ENCODE measurements at regions not wholly inside any gene's neighbourhood (a gene's known extent, or its start where the extent isn't known, plus 50 kb on each side); places are given as distances from the start of the nearest gene placed in this dataset.

DNA sequence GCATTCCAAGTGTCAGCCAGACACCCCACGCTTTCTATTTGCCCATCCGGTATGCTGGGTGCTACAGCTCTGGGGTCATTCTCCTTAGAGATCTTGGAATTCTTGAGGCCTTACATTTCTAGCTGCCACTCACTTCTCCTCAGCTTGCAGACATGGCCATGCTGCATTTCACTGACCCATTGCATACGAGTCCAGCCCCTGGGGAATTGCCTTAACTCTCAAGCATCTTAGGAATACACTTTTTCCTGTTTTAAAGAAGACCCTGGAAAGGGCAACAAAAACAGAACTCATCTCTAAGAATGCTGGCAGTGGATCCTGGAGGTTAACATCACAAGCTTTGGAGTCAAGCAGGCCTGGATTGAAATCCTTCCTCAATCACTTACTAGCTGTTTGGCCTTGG lies 122.0 kb upstream of the LNX1 start:
- H3K4me3 ChIP-seq (replicated peaks; ENCODE audit: low read depth, low read length), result no peak overlapping the region
- DNase-seq (ENCODE audit: extremely low read depth, low read depth), result no peak
- TF ChIP-seq, protein P1, sequence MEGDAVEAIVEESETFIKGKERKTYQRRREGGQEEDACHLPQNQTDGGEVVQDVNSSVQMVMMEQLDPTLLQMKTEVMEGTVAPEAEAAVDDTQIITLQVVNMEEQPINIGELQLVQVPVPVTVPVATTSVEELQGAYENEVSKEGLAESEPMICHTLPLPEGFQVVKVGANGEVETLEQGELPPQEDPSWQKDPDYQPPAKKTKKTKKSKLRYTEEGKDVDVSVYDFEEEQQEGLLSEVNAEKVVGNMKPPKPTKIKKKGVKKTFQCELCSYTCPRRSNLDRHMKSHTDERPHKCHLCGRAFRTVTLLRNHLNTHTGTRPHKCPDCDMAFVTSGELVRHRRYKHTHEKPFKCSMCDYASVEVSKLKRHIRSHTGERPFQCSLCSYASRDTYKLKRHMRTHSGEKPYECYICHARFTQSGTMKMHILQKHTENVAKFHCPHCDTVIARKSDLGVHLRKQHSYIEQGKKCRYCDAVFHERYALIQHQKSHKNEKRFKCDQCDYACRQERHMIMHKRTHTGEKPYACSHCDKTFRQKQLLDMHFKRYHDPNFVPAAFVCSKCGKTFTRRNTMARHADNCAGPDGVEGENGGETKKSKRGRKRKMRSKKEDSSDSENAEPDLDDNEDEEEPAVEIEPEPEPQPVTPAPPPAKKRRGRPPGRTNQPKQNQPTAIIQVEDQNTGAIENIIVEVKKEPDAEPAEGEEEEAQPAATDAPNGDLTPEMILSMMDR (IDR thresholded peaks at IDR 0.05; ENCODE audit: low read depth, low read length, missing control alignments), result no peak

DNA sequence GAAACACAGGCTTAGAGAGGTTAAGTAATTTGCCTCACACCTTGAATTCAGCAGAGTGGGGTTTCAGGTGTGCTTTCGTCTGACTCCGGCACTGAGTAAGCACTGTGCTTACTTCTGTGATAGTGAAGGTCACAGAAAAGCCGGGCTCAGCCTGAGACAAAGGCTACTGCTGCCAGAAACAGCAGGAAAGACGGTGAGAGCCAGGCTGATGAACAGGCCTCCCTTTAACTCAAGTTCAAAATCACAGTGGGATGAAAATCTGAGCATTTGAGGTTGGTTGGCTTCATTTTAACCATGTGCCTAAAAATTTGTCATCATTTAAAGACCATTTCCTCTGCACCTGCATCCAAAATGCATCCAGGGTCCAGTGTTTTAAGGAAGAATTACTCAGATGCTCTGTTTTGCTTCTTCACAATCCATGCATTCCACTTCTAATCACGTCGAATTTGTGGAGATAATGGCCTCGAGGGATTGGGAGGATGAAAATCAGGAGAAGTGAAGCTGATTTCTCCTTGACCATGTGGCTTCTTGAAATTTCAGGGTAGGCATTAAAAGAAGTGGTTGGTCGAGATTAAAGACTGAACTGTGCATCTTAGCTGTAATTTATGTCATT lies 121.2 kb upstream of the LNX1 start:
- DNase-seq (ENCODE audit: extremely low read depth, low read depth), result no peak
- H3K4me3 ChIP-seq (replicated peaks; ENCODE audit: low read depth, low read length), result no peak overlapping the region
- TF ChIP-seq, protein P1 (IDR thresholded peaks at IDR 0.05; ENCODE audit: low read depth, low read length, missing control alignments), result no peak

DNA sequence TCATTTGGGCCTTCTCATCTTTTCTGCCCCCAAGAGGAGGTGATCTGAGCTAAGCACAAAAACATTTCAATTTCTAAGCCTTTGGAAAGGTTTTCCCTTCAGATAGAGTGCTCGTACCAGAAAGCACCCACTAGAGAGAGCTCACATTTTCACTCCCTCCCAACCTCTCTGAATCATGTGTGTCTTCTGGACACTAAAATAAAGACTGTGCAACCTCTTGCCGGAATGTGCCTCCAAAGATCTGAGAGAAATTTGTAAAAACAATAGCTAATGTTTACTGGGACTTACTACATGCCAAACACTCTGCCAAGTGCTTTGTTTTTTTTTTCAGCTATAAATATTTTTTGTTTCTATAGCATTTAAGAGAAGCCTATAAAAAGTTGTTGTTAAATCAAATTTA lies 120.6 kb upstream of the LNX1 start:
- TF ChIP-seq, protein P1 (IDR thresholded peaks at IDR 0.05; ENCODE audit: low read depth, low read length, missing control alignments), result no peak
- H3K4me3 ChIP-seq (replicated peaks; ENCODE audit: low read depth, low read length), result no peak overlapping the region
- DNase-seq (ENCODE audit: extremely low read depth, low read depth), result no peak

DNA sequence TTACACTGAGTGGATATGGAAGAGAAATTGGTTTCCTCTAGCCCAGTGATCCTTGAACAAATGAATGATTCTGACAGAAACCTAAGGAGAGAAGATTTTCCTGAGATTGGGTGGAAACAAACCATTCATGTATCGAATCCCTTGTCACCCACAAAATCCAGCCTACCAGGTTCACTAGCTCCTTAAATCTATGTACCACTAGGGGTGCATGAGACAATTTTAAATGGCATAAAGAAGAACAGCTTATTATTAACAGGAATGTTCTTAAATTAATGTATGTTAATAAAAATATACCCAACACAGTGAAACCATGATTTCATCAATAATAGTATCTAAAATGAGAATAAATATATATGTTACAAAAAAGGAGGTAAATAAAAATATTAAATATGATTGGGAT lies 118.4 kb upstream of the LNX1 start:
- no peak for DNase-seq (ENCODE audit: extremely low read depth, low read depth)
- H3K4me3 ChIP-seq (replicated peaks; ENCODE audit: low read depth, low read length), result no peak overlapping the region
- TF ChIP-seq, protein P1 (IDR thresholded peaks at IDR 0.05; ENCODE audit: low read depth, low read length, missing control alignments), result no peak

DNA sequence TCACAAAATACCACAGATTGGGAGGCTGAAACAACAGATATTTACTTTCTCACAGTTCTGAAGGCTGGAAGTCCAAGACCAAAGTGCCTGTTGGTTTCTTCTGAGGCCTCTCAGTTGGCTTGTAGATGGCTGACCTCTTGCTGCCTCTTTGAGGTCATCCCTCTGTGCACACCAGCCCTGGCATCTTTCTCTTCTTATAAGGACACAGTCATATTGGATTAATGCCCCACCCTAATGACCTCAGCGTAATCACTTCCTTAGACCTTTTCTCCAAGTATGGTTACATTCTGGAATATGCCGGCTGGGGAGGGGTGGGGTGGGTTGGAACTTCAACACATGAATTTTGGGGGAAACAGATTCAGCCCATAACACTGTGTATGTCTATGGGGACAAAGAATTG lies 116.2 kb upstream of the LNX1 start:
- no peak overlapping the region for H3K4me3 ChIP-seq (replicated peaks; ENCODE audit: low read depth, low read length)
- TF ChIP-seq, protein P1 (IDR thresholded peaks at IDR 0.05; ENCODE audit: low read depth, low read length, missing control alignments), result no peak
- DNase-seq (ENCODE audit: extremely low read depth, low read depth), result no peak

DNA sequence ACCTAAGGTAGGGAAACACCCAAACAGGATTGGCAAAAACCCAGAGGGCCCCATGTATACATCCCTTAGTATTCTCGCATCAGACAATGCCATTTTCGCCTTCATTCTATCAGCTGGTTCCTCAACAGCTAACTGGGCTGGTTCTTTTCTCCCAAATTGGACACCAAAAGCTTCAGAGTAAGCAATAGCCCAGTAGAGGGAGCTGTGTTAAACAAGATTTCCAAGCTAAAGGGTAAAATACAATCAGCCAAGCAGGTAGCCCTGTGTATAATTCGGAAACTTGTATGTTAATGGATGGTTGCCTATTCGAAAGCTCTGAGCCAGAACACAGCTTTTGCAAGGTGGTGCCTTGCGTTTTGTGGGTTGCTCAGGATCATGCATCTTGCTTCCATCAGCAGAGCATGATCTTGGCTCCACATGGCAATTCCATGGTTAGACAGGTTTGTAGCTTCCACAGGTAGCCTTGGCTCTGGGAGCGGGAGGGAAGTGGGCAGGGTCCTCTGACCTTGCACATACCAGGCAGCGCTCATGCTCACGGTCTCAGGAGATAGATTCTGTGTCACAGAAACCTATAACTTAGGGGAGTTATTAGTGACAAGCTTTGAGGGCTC lies 115.2 kb upstream of the LNX1 start:
- H3K4me3 ChIP-seq (replicated peaks; ENCODE audit: low read depth, low read length), result no peak overlapping the region
- TF ChIP-seq, protein P1 (IDR thresholded peaks at IDR 0.05; ENCODE audit: low read depth, low read length, missing control alignments), result peak; percentile 72
- DNase-seq (ENCODE audit: extremely low read depth, low read depth), result peak; percentile 62

DNA sequence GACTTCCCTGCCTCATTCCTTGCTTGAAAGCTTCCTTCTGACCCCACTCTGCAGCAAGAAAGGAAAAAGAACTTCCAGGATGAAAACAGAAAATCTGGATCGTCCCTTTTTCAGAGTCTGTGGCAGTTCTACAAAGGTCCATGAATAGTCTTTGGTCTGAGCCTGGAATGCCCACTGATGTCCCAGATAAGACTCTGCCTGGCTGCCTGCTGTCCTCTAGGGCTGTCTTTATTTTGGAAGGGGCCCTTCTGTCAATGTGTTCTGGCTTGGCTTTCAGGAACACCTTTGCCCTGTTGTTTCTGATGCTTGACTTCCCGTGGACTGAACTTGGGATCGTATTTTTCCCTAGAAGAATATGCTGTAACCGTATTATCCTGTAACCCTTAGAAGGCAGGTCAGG lies 114.7 kb upstream of the LNX1 start:
- no peak for DNase-seq (ENCODE audit: extremely low read depth, low read depth)
- TF ChIP-seq, protein P1 (IDR thresholded peaks at IDR 0.05; ENCODE audit: low read depth, low read length, missing control alignments), result no peak

More for the DNA sequence above, 114.7 kb upstream of the LNX1 start:
- no peak overlapping the region for H3K4me3 ChIP-seq (replicated peaks; ENCODE audit: low read depth, low read length)
